Epithelial cell of esophagus (primary cell): ENCODE measurements at regions not wholly inside any gene's neighbourhood (a gene's known extent, or its start where the extent isn't known, plus 50 kb on each side); places are given as distances from the start of the nearest gene placed in this dataset.

ENCODE experiments used
- DNase-seq: peaks from one replicate; pipeline ENCODE4 v3.0.0; 2010; ENCODE audit warnings: low read depth
- H3K4me3 ChIP-seq: 2 replicates; pipeline ENCODE4 v1.5.1; 2011; ENCODE audit warnings: mild to moderate bottlenecking, low read length, control low read depth
- TF ChIP-seq, protein P1 (sequence below): IDR thresholded peaks from 2 replicates; pipeline ENCODE4 v1.5.1; 2011; ENCODE audit warnings: low read depth, mild to moderate bottlenecking, low read length, control low read depth, inconsistent platforms; ENCODE audit not compliant: insufficient read depth; ENCODE audit errors: missing control alignments

DNA sequence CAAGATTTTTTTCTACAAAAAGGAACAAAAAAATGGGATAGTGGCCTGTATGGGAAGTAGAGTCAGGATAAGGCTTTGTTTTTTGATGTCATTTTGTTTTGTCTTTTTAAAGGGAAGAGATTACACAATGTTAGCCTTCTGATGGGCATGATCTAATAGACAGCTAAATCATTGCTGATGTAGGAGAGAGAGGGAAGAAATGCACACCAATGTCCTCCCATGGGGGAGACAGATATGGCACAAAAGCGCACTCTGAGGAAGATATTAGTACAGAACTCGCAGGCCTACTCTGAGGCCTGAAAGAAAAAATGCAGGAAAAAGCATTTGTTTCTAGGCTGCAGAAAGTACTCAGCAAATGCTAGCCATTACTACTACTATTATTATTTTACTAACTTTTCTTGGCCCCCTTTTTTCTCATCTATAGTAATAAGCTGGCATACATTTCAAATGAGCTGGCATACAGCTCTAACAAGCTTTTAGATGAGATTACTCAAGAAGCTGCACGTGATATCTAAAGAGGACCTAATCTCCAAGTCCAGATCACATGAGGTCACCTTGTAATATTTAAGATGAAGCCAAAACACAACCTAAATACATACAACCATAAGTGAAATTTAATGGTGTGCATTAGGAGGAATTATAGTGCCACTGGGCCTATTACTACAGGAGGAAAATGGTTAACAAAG lies 269.4 kb upstream of the TANK start:
- H3K4me3 ChIP-seq, result no peak overlapping the region
- TF ChIP-seq, protein P1, sequence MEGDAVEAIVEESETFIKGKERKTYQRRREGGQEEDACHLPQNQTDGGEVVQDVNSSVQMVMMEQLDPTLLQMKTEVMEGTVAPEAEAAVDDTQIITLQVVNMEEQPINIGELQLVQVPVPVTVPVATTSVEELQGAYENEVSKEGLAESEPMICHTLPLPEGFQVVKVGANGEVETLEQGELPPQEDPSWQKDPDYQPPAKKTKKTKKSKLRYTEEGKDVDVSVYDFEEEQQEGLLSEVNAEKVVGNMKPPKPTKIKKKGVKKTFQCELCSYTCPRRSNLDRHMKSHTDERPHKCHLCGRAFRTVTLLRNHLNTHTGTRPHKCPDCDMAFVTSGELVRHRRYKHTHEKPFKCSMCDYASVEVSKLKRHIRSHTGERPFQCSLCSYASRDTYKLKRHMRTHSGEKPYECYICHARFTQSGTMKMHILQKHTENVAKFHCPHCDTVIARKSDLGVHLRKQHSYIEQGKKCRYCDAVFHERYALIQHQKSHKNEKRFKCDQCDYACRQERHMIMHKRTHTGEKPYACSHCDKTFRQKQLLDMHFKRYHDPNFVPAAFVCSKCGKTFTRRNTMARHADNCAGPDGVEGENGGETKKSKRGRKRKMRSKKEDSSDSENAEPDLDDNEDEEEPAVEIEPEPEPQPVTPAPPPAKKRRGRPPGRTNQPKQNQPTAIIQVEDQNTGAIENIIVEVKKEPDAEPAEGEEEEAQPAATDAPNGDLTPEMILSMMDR, result no peak
- DNase-seq, result no peak

DNA sequence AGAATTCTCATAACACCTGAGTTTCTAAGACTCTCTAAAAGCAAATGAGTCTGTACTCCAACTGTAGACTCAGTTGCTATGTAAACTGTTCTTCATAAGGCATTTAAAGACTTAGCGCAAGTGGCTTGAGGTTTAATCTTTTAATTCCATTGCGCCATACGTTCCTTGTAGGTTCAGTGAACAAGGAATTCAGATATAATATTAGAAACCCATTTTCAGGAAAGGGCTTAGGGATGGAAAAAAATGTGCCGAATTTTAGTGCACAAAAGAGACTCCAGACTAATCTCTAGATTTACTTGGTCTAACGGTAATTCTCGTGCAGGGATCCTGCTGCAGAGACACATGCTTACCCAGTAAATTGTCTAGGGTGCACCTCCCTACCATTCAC lies 268.9 kb upstream of the TANK start:
- TF ChIP-seq, protein P1, result no peak
- no peak overlapping the region for H3K4me3 ChIP-seq
- no peak for DNase-seq

DNA sequence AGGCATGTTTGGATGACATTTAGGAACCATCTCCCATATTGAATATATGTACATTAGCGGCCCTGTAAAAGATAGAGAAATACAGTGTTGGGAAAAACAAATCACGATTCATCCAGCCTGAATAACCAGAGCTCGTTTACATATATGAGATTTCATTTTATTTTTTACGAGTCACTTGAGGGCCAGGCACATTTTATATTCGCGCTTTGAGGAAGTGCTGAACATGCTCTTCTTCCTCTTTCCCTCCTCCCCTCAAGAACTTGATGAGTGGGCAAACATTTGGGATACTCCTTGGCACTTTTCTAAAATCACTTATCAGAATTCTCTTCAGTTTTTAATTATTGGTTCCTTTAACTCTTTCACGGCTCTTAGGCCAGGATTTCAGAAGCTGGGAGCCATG lies 268.0 kb upstream of the TANK start:
- TF ChIP-seq, protein P1, result no peak
- H3K4me3 ChIP-seq, result no peak overlapping the region
- DNase-seq, result no peak

DNA sequence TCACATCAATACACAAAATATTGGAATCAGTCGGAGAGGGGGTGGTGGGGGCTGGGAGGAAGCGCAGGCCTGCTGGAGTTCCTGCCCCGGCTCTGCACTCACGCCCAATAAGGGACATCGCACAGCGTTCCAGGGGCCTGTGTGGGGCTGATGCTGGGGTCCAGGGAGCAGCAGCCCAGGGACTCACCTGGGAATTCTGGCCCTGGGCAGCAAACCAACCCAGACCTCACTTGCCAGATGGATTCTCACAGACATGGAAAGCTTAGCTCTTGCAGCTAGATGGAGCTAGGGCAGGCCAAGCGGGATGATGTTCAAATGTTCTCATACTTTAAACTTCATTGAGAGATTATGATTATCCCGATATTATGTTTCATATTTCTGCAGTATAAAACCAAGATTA lies 266.6 kb upstream of the TANK start:
- DNase-seq, result no peak
- no peak overlapping the region for H3K4me3 ChIP-seq
- TF ChIP-seq, protein P1, result no peak

DNA sequence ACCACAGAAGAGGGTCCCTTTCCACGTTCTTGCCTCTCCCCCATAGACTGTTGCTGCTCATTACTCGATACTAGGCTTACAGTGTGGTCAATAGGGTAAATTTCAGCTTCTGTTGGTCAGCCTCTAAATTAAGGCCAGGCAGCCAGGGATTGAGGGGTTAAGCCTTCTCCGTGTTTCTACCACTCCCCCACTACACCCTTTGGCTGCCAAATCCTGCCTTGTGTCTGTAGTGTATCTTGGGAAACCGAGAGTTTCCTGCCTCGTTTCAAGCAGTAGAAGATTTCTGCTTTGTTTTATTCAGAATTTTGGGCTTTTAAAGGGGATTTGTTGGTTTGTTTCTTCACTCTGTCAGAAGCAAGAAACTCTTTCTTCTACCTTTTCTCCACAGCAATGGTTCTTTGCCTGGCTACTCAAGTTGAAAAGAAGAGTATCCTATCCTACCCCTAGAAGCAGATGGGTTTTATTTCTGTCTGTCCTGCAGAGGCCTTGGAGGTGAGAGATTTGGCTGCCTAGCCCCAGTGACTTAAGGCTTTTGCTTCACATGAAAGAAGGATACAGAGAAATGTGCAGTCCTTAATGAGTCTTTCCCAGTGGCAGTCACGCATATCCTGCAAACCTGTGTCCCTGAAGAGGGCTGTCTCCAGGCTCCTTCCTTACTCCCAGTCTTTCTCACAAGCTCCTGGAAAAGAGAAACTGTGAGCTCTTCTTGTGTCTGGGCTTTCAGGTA lies 261.5 kb upstream of the TANK start:
- TF ChIP-seq, protein P1, result no peak
- no peak for DNase-seq
- H3K4me3 ChIP-seq, result no peak overlapping the region

DNA sequence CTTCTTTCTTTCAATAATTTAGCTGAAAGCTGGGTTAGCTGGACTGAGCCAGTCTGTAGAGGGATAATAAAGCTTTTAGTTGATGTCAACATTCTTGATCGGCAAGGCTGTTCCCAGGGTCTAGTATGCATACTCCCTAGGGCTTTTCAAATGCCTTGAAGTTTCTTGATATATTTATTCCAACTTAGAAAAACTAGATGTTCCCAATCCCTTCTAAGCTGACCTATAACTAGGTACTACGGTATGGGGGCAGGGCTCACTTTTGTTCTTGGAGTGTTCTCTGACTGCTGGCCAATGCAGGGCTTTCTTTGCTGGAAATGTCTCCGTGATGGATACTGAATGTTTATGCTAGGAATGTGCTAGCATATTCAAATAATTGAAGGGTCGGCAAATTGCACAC lies 258.6 kb upstream of the TANK start:
- TF ChIP-seq, protein P1, result no peak
- H3K4me3 ChIP-seq, result no peak overlapping the region
- no peak for DNase-seq
